ENCODE measurements at regions not wholly inside any gene's neighbourhood (a gene's known extent, or its start where the extent isn't known, plus 50 kb on each side); places are given as distances from the start of the nearest gene placed in this dataset.
A peak's percentile ranks its signal among the peaks of the same experiment; 100 is the strongest.
"Not testable (repeated sequence)": the region's sequence is repeated elsewhere in the genome, so short reads cannot be mapped to it uniquely, and the experiment has no call there.

DNA sequence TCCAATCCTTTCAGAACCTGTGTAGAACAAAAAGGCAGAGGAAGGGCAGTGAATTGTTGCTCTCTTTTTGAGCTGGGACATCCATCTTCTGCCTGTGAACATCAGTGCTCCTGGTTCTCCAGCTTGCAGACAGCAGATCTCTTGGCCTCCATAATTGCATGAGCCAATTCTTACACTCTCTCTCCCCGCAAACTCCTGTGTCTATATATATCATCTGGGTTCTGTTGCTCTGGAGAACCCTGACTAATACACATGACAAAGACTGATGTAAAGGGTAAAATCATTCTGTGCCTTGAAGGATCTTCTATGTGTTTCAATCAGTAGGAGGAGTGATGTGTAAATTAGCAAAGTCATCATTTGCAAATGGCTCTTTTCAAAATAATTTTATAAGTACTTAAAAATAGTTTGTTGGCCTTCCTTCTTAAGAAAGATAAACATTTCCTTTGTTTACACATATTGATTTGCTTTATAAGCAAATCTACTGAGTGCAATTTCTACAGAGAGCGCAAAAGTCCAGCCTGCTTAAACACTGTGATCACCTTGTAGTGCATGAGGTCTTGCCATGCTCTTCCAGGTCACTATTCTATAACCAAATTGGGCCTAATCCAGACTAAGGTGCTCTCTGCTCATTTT, 154.9 kb upstream of the ANKRD28 start:
- no peak for DNase-seq

DNA sequence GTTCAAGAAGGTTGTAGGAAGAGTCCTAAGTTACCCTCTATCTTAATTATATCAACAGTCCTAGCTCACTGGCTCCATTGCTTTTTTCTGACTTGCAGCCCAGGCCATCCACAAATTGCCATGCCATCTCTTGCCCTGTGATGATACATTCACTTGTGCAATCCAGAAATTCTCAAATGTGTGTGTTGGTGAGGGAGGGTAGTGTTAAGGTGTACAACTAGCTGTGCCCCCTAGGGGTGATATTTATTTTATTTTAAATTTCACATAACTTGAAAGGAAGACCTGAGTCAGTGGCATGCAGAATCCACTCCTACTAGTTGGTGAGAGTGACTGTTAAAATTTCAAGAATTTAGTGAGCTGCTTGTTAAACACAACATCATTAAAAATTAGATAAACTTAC, 156.1 kb upstream of the ANKRD28 start:
- DNase-seq, result no peak

DNA sequence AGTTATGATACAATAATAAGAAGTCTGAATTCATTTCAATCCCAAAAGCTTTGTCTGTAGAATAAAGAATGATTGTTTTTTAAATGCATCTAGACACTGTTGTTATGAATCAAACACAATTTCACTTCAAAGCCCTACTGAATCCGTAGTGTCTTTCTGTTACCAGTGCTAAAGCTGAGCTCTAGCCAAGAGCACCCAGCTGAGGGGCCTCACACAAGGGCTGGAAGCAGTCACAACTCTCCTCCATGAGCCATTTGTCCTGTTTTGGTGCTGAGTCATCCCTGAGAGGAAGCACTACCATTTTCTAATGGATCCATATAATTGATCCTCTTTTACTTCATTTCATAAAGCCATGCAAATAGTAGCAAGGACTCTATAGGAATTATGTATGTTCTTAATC, 158.2 kb upstream of the ANKRD28 start:
- no peak for DNase-seq

DNA sequence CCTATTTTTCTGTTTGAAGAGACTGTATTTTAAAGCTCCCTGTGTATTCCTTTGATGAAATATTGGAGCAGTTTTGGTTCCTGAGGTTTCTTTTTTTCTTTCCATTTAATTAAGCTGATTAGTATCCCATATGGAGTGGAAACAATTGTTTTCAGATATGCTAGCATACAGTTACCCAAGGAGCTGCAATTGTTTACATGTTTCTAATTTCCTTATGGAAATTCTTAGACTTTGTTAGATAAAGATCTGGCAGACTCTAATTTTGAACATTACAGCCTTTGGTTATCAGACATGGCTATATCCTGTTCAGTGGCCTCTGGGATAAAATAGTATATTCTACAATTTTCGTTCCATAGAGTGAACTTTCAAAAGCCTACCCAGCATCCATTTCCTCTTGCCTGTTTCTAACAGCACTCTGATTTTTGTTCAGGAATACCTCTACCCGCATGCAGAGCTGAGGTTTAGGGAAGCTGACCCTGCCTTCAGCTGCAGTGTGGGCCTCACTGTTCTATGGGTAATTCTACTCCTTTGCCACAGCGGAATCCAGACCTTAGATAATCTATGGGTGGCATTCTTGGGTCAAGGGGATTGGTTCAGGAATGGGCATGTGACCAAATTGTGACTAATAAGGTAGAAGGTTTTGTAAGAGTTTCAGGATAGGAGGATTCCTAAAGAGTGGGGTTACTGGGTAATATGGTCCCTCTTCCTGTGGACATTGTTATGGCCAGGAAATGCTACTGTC, 161.1 kb upstream of the ANKRD28 start:
- DNase-seq, result no peak

DNA sequence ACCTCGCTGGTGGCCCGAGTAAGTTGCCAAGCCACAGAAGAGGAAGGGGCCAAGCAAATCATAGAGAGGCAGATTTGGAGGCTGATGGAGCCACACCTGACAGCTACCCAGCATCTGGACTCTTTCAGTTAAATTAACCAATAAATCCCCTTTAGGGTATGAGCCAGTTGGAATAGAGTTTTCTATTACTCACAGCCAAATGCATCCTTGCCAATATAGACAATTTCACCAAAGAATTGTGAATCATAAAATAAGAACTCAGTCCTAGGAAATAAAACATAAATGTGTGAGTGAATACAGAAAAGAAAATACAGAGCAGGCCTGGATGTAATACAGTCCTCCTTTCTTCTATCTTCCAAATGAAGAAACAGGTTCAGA, 161.6 kb upstream of the ANKRD28 start:
- no peak for DNase-seq

DNA sequence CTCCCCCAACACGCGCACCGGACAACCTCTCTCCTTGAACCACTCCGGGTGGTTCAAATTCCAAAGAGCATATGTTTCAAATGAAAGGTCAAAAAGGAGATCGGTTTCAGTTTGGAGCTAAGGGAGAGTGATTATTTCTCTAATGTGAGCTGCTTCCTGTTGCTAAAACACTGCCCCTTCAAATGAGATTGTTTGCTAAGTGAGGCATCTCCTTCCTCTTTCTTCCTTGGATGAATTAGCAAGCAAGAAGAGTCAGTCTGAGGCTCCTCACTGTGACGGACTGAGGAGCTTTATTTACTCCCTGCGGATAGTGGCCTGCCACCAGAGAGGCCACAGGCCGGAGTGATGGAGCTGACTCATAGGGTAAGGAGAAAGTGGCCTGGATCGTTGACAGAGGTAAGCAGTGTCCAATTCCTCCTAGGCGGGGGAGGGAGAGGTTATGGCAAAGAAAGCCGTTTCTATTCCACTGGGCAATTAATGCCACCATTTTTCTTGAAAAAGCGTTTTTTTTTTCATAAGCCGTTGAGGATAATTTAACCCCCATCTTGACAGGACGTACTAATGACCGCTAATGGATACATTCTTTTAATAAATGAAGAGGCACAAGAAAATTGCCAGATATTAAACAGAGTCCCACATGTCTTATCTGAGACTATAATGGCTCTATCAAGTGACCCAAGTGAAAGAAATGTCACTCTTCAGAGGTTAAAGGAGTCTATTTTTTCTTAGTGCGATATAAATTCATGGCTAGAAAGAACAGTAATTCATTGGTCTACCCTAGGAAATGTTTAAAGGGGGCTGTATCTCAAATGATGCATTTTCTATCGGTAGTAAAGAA, 167.0 kb upstream of the ANKRD28 start:
- DNase-seq, result no peak

DNA sequence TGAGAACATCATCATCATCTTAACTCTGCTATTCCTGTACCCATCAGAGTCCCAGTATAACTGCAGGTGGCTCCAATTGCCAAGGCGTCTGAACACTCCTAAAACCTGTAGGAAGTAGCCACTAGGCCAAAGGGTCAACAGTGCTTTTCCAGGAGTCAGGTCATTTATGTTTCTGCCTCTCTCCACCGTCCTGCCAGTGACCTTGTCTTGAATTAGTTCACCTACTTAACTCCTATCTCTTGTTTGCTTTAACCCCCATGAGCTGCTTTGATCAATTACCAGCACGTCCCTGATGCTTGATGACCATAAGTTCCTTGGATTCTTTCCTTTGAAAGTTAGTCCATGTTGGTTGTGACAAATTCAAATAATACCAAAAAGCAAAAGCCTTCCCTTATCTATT, 169.8 kb upstream of the ANKRD28 start:
- DNase-seq, result no peak

DNA sequence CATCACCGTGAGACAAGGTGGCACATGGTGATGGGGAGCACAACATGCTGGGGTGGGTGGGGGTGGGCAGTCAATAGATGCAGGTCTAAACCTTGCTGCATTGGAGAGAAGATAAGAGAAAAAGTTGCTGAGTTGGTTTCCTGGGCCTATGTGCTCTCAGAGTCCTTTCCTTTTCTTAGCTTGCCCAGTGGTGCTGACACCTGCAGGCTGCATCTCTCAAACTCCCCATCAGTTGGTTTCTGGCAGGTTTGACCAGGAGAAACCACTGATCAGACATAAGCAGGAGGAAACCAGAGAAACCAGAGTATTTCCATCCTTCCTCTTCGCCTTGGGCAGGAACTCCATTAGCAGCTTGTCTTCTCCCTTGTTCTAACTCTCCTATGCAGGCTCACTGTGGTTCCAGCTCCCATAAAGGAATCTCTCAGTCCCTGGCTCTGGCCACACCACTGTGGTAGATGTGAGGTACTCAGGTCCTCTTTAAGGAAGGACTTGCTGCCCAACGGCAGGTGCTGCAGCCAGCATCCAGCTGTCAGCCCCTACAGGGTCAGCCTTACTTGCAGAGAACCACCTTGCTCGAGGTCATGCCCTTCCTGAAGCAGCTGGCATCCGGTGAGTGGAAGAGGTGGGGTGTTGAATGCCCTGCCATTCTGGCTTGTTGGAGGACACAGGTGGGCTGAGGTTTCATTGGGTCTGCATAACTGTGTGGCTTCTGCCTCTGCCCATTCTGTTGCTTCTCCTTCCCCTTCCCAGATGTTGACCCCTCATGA, 172.3 kb upstream of the ANKRD28 start:
- DNase-seq, result no peak

DNA sequence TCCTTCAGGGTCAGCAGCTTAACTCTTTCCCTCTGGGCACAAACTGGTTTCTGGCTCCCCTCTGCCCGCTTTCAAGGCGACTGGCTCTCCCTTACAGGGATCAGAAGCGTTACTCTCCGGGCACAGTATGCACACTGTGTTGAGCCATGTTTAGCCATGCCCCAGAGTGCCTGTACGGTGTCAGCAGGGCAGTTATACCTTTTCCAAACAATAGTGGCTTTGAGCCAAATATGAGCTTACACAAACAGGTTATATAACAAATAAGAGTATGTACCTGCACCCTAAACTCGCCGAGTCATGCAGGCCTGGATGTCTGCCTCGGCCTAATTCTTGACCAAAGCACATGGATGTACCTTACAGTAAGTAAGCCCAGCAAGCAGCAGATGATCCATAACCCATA, 175.6 kb upstream of the ANKRD28 start:
- DNase-seq, result no peak

DNA sequence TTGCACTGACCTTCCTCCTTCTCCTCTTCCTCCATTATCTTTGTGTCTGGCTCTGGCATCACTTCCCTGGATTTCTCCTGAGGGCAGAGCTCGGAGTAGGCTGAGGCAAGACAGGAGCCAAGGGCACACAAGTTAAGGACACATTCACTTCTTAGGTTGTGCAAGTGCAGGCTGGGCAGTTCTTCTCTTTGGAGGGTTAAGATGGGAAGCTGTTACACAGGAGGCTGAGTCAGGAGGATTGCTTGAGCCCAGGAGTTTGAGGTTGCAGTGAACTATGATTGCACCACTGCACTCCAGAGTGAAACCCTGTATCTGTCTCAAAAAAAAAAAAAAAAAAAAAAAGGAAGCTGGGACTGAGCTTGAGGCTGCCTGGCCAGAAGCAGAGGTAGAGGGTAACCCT, 176.2 kb upstream of the ANKRD28 start:
- no peak for DNase-seq

DNA sequence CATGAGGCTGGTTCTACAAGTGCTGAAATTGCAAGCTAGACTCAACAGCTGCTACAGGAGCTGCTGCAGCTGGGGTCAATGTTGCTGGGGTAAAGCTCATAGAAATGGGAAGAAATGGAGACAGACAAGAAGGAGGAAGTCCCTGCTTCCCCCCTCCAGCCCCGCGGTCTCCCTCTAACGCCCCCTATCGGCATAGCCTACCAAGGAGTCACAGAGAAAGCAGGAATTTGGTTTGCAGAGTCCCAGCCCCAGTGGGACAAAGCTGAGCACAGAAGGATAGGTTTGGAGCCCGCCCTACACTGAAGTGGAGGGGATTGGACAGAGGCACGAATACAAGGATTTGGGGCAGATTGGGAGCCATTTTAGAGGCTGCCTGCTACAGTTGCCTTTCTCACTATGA, 176.9 kb upstream of the ANKRD28 start:
- DNase-seq, result peak; percentile 15

DNA sequence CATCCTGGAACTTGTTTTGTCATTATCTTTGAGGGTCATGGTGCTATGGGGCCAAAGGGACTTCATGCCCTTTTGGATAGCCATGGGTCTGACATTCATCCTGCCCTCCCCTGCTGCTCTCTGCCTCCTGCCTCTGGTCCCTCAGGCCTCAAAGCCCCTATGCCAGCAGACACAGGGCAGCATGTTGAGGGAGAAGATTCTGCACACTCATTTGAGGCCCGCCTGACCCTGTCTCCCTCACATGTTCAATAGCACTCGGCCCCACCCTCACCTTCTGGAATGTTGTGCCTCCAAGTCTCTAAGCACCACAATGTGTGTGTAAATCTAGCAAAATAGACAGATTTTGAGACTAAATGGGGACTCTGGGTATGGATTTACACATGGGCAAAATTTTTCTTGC, 178.7 kb upstream of the ANKRD28 start:
- no peak for DNase-seq

DNA sequence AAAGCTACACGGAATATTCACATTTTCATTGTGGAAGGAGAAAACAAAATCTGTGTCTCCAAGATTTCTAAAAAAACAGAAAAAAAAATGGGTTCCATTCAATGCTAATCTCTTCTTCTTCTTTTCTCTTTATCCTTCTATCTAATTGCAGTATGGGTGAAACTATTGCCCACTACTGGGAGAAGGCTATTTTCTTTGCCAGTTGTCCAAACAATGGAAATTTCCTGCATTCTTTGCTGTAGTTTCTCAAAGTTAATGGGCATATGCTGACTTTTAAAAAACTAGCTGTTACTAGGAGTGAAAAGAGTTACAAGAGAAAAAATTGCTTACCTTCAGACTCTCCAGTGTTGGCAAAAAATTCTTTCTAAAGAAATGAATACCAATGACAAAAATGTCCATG, 179.3 kb upstream of the ANKRD28 start:
- no peak for DNase-seq

DNA sequence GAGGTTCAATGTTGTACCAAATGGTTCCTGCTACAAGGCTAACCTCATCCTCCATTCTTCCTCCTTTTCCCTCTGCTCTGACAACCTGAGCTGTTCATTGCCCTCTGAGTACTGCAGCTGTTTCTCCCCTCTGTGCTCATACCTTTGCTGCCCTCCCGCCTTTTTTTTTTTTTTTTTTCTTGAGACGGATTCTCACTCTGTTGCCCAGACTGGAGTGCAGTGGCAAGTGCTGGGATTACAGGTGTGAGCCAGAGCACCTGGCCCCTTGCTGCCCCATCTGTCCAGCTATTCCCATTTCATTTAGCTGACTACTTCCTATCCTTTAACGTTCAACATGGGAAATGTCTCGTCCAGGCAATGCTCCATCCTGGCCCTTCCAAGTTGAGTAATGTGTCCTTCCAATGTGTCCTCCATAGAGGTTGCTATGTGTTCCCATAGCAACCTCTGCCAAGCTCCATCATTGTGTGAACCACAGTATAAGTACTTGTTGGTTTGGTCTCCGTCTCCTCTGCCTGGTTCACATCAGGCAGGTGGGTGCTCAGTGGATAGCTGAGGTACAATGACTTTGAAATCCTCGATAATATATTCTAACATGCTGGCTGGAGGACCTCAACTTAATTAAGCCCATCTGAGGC, 179.9 kb upstream of the ANKRD28 start:
- DNase-seq, result no peak

DNA sequence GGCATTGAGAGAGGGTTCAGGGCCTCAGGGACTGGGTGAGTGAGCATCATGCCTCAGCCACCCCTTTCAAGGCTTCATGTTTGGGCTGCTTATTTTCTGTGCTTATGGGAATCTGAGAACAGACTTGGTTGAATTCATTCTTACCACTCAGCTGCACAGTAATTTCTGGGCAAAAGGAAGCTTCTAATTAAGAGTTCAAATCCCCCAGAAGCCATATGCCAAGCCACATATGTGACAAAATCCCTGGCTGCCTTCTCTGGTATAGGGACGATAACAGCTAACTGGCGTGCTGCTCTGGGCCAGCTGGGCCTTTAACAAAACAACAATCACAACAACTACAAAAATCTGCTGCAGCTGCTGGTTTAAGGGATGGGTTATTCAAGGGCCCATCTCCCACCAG, 181.0 kb upstream of the ANKRD28 start:
- DNase-seq, result no peak

DNA sequence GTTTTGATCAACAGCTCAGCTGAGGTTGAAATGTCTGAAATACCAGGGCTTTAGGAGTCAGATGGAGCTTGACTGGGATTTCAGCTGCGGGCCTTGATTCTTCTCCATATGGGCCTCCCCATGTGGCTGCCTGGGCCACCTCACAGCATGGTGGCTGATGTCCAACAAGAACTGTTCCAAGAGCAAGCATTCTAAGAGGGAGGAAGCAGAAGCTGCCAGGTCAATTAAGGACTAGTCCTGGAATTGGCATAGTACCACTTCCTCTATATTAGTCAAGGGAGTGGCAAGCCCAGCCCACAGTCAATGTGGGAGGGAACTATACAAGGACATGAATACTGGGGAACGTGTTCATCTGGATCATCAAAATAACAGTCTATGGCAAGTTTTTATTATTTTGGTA, 181.7 kb upstream of the ANKRD28 start:
- no peak for DNase-seq

DNA sequence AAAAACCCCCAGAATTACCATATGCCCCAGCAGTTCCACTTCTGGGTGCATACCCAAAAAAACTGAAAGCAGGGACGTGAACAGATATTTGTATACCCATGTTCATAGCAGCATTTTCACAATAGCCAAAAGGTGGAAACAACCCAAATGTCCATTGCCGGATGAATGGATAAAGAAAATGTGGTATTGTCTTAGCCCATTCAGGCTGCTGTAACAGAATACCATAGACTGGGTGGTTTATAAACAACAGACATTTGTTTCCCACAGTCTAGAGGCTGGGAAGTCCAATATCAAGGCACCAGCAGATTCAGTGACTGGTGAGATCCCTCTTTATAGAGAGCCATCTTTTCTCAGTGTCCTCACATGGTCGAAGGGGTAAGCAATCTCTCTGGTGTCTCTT, 182.1 kb upstream of the ANKRD28 start:
- no peak for DNase-seq

DNA sequence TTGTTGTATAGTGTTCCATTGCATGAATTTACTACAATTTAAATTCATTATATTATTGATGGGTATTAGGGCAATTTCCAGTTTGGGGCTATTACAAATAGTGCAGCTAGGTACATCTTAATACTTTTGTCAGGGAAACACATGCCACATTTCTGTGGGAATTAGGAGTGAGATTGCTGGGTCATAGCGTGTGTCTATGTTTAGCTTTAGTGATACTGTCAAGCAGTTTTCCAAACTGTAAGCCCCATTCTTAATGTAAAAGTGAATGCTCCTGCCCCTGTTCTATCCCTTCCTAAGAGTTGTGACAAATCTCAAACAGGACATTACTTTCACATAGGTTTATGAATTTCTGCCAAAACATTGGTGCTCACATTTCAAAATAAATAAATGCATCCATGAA, 184.5 kb upstream of the ANKRD28 start:
- DNase-seq, result no peak

DNA sequence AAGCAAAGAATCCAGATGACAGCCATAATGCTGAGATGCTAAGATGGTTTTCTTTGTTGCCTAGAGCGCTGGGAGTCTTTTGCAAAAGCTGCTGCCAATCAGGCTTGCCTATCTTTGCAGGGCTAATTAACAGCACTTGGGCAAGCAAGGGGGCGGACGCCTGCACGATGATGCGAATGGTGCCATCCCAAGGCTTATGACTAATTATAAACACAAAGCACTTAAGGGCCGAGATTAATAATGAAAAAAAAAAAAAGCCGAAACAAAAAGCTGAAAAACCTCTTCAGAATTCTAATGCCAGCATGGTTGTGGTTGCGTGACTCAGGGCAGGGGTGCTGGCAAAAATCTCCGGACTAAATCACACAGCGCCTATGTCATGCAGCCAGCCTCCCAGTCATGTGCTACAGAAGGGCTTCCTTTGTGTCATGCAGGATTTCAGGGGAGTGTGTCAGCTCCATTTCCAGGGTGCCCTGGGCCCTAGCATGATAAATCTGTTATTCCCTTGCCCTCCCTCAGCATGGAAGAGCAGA, 185.0 kb upstream of the ANKRD28 start:
- no peak for DNase-seq

DNA sequence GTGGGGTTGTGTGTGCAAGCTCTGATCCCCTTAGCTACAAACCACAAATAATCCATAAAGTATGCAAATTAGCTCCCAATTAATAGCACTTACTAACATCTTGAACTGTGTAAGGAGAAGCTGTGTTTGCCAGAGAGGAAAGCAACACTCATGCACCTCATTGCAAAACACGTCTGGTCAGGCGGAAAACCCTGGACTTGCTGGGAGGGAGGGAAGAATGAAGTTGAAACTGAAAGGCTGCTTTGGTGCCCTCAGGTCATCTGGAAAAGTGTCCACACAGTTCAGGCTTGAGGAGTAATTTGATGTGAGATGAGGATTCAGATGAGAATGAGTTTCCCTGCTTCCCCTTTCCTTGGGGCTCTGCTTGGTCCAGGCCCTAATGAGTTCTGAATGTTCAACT, 185.5 kb upstream of the ANKRD28 start:
- DNase-seq, result no peak

DNA sequence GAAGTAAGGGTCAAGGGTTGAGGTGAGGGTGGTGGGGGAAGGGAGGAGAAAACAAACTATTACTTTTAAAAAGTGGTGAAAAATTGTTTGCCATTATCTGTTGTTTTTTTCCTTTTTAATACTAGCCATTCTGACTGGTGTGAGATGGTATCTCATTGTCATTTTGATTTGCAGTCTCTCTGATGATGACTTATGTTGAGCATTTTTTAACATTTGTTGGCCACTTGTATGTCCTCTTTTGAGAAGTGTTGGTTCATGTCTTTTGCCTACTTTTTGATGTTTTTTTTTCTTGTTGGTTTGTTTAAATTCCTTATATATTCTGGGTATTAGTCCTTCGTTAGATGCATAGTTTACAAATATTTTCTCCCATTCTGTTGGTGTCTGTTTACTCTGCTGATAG, 185.9 kb upstream of the ANKRD28 start:
- DNase-seq, result no peak

DNA sequence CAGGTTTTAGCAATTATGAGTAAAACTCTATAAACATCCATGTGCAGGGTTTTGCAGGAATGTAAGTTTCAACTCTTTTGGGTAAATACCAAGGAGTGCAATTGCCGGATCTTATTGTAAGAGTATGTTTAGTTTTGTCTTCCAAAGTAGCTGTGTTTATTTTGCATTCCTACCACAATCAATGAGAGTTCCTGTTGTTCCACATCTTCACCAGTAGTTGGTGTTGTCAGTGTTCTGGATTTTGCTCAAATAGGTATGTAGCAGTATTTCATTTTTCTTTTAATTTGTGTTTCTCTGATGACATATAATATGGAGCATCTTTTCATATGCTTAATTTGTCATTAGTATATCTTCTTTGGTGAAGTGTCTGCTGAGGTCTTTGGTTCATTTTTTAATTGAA, 185.1 kb upstream of the GALNT15 start:
- DNase-seq, result no peak

DNA sequence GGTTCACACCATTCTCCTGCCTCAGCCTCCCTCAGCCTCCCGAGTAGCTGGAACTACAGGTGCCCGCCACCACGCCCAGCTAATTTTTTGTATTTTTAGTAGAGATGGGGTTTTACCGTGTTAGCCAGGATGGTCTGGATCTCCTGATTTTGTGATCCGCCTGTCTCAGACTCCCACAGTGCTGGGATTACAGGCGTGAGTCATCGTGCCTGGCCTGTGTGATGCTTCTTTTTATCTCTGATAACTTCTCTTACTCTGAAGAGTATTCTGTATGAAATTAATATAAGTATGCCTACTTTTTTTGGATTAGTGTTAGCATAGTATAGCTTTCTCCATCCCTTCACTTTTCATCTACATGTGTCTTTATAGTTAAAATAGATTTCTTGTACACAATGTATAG, 180.8 kb upstream of the GALNT15 start:
- DNase-seq, result not testable (repeated sequence)
